ENCODE measurements at regions not wholly inside any gene's neighbourhood (a gene's known extent, or its start where the extent isn't known, plus 50 kb on each side); places are given as distances from the start of the nearest gene placed in this dataset.

GRCh38 chr18:73900106-73900835 is 247.4 kb downstream of the FBXO15 start:
- no peaks in the 10 kb centered on the region for H3K9me3 ChIP-seq
- no peak for TF ChIP-seq Cebpa-rat (IDR thresholded peaks at IDR 0.05)
- no peaks in the 10 kb centered on the region for H3K36me3 ChIP-seq
- H3K4me1 ChIP-seq, result peaks cover 18% of the 10 kb centered on the region
- no peak overlapping the region for H3K27ac ChIP-seq
- no peak overlapping the region for H3K9ac ChIP-seq
- H3K4me3 ChIP-seq, result no peak overlapping the region
- no peaks in the 10 kb centered on the region for H4K20me1 ChIP-seq
- no peaks in the 10 kb centered on the region for H3K27me3 ChIP-seq
- no peak overlapping the region for H3K4me2 ChIP-seq

- Histone ChIP-seq H3K4me3 (no peak overlapping the region), H4K20me1 (no peaks in the 10 kb centered on the region), H3K4me2 (no peak overlapping the region), H3K27me3 (no peaks in the 10 kb centered on the region), H3K9ac (no peak overlapping the region), H3K9me3 (no peaks in the 10 kb centered on the region), H3K36me3 (no peaks in the 10 kb centered on the region), H3K4me1 (peaks cover 18% of the 10 kb centered on the region), H3K27ac (no peak overlapping the region)
- TF ChIP-seq Cebpa-rat (IDR thresholded peaks at IDR 0.05), result no peak
These were observed 250.1 kb downstream of the FBXO15 start for GRCh38 chr18:73897517-73897916.

- Histone ChIP-seq H3K27me3 (no peaks in the 10 kb centered on the region), H3K36me3 (no peaks in the 10 kb centered on the region), H3K9ac (no peak overlapping the region), H3K9me3 (no peaks in the 10 kb centered on the region), H4K20me1 (no peaks in the 10 kb centered on the region), H3K4me1 (peaks cover 17% of the 10 kb centered on the region), H3K4me2 (peak overlapping the region; percentile 48), H3K4me3 (no peak overlapping the region), H3K27ac (no peak overlapping the region)
- TF ChIP-seq Cebpa-rat (IDR thresholded peaks at IDR 0.05), result no peak
These were observed 250.9 kb downstream of the FBXO15 start for GRCh38 chr18:73896685-73897084.

- Histone ChIP-seq H3K4me1 (peaks cover 11% of the 10 kb centered on the region), H3K36me3 (no peaks in the 10 kb centered on the region), H3K27me3 (no peaks in the 10 kb centered on the region), H4K20me1 (no peaks in the 10 kb centered on the region), H3K9me3 (no peaks in the 10 kb centered on the region), H3K9ac (no peak overlapping the region), H3K4me3 (no peak overlapping the region), H3K4me2 (no peak overlapping the region), H3K27ac (no peak overlapping the region)
- TF ChIP-seq Cebpa-rat (IDR thresholded peaks at IDR 0.05), result no peak
These were observed 251.9 kb downstream of the FBXO15 start for GRCh38 chr18:73895701-73896100.

GRCh38 chr18:73893880-73894279 is 253.8 kb downstream of the FBXO15 start:
- Histone ChIP-seq H3K4me1 (peaks cover 11% of the 10 kb centered on the region), H3K27me3 (no peaks in the 10 kb centered on the region), H4K20me1 (no peaks in the 10 kb centered on the region), H3K9me3 (no peaks in the 10 kb centered on the region), H3K27ac (no peak overlapping the region), H3K4me2 (no peak overlapping the region), H3K4me3 (no peak overlapping the region), H3K9ac (no peak overlapping the region), H3K36me3 (no peaks in the 10 kb centered on the region)
- TF ChIP-seq Cebpa-rat (IDR thresholded peaks at IDR 0.05), result no peak

GRCh38 chr18:73891572-73892421 is 255.8 kb downstream of the FBXO15 start:
- Histone ChIP-seq H3K4me1 (peaks cover 8% of the 10 kb centered on the region), H4K20me1 (no peaks in the 10 kb centered on the region), H3K9ac (no peak overlapping the region), H3K4me2 (no peak overlapping the region), H3K36me3 (no peaks in the 10 kb centered on the region), H3K27me3 (no peaks in the 10 kb centered on the region), H3K9me3 (no peaks in the 10 kb centered on the region), H3K27ac (no peak overlapping the region), H3K4me3 (no peak overlapping the region)
- no peak for TF ChIP-seq Cebpa-rat (IDR thresholded peaks at IDR 0.05)

GRCh38 chr18:73888565-73888964 is 259.1 kb downstream of the FBXO15 start:
- Histone ChIP-seq H3K4me2 (no peak overlapping the region), H3K4me3 (no peak overlapping the region), H3K9me3 (no peaks in the 10 kb centered on the region), H3K27me3 (no peaks in the 10 kb centered on the region), H3K27ac (no peak overlapping the region), H4K20me1 (no peaks in the 10 kb centered on the region), H3K36me3 (no peaks in the 10 kb centered on the region), H3K4me1 (no peaks in the 10 kb centered on the region), H3K9ac (no peak overlapping the region)
- TF ChIP-seq Cebpa-rat (IDR thresholded peaks at IDR 0.05), result no peak

- TF ChIP-seq Cebpa-rat (IDR thresholded peaks at IDR 0.05), result no peak
- Histone ChIP-seq H3K9ac (no peak overlapping the region), H3K4me1 (no peaks in the 10 kb centered on the region), H3K27ac (no peak overlapping the region), H4K20me1 (no peaks in the 10 kb centered on the region), H3K27me3 (no peaks in the 10 kb centered on the region), H3K4me2 (no peak overlapping the region), H3K9me3 (no peaks in the 10 kb centered on the region), H3K36me3 (no peaks in the 10 kb centered on the region), H3K4me3 (no peak overlapping the region)
These were observed 259.8 kb downstream of the FBXO15 start for GRCh38 chr18:73887801-73888200.

GRCh38 chr18:73884868-73885267 is 262.8 kb downstream of the FBXO15 start:
- Histone ChIP-seq H3K4me2 (no peak overlapping the region), H4K20me1 (no peaks in the 10 kb centered on the region), H3K4me3 (no peak overlapping the region), H3K27ac (no peak overlapping the region), H3K27me3 (no peaks in the 10 kb centered on the region), H3K36me3 (no peaks in the 10 kb centered on the region), H3K9ac (no peak overlapping the region), H3K9me3 (no peaks in the 10 kb centered on the region; the same call in 1 of the 2 replicates), H3K4me1 (no peaks in the 10 kb centered on the region)
- TF ChIP-seq Cebpa-rat (IDR thresholded peaks at IDR 0.05), result no peak

GRCh38 chr18:73881396-73881917 is 266.2 kb downstream of the FBXO15 start:
- Histone ChIP-seq H3K27me3 (no peaks in the 10 kb centered on the region), H3K9ac (no peak overlapping the region), H3K4me3 (no peak overlapping the region), H3K4me2 (no peak overlapping the region), H3K4me1 (peaks cover 8% of the 10 kb centered on the region), H4K20me1 (no peaks in the 10 kb centered on the region), H3K9me3 (no peaks in the 10 kb centered on the region; the same call in 1 of the 2 replicates), H3K36me3 (no peaks in the 10 kb centered on the region), H3K27ac (no peak overlapping the region)
- TF ChIP-seq Cebpa-rat (IDR thresholded peaks at IDR 0.05), result no peak
